Left ventricle myocardium inferior (tissue), 1 donor: ENCODE measurements at regions not wholly inside any gene's neighbourhood (a gene's known extent, or its start where the extent isn't known, plus 50 kb on each side); places are given as distances from the start of the nearest gene placed in this dataset.

Source experiments
- DNase-seq: peaks from one replicate; pipeline ENCODE4 v3.0.0-alpha.2; 2020
- H3K27ac ChIP-seq: fragments of 200-600 bp; replicated peaks from 2 replicates; pipeline ENCODE4 v1.8.0; 2021
- H3K27me3 ChIP-seq: fragments of 200-600 bp; 2 replicates; pipeline ENCODE4 v1.8.0; 2021; ENCODE audit warnings: low read depth
- H3K36me3 ChIP-seq: fragments of 200-600 bp; 2 replicates; pipeline ENCODE4 v1.8.0; 2021
- H3K4me1 ChIP-seq: fragments of 200-600 bp; 2 replicates; pipeline ENCODE4 v1.8.0; 2021
- H3K4me3 ChIP-seq: fragments of 200-600 bp; 2 replicates; pipeline ENCODE4 v1.8.0; 2021; ENCODE audit warnings: mild to moderate bottlenecking, moderate library complexity
- H3K9me3 ChIP-seq: fragments of 200-600 bp; replicated peaks from 2 replicates; pipeline ENCODE4 v1.8.0; 2021
- intact Hi-C: fragments of 100-400 bp; cut with micrococcal nuclease; formaldehyde crosslinking; loops from one replicate; pipeline ENCODE4 v1.11.0; 2022
- TF ChIP-seq, protein P1 (sequence below): fragments of 200-600 bp; IDR thresholded peaks from 2 replicates; pipeline ENCODE4 v1.8.0; 2021; ENCODE audit warnings: antibody characterized with exemption, mild to moderate bottlenecking, borderline replicate concordance
- donor health status: DM: no; HTN: yes; CAD: no; lungs with severe emphysema.

DNA sequence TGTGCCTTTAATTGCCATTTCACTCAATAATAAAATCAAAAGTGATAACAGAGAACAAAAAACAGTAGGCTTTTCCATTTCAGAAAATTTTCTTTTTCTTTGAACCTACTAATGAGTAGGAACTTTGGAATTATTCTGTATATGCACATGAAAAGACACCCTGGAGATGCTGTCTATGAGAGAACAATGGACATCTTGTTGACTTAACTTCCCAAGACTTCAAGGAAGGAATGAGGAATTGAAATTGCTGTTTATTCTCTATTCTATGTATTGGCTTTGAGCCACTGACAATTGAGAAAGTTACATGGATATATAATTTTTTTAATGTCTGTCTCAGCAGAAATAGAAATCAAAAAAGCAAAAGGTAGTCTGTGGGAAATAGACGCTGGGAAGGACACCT is 98.6 kb upstream of the PCSK2 start:
- Histone ChIP-seq H3K36me3 (no peaks in the 10 kb centered on the region), H3K4me3 (no peak overlapping the region), H3K27me3 (no peaks in the 10 kb centered on the region), H3K9me3 (peaks cover 9% of the 10 kb centered on the region), H3K27ac (no peak overlapping the region), H3K4me1 (no peaks in the 10 kb centered on the region)
- DNase-seq: no peak
- TF ChIP-seq, protein P1, sequence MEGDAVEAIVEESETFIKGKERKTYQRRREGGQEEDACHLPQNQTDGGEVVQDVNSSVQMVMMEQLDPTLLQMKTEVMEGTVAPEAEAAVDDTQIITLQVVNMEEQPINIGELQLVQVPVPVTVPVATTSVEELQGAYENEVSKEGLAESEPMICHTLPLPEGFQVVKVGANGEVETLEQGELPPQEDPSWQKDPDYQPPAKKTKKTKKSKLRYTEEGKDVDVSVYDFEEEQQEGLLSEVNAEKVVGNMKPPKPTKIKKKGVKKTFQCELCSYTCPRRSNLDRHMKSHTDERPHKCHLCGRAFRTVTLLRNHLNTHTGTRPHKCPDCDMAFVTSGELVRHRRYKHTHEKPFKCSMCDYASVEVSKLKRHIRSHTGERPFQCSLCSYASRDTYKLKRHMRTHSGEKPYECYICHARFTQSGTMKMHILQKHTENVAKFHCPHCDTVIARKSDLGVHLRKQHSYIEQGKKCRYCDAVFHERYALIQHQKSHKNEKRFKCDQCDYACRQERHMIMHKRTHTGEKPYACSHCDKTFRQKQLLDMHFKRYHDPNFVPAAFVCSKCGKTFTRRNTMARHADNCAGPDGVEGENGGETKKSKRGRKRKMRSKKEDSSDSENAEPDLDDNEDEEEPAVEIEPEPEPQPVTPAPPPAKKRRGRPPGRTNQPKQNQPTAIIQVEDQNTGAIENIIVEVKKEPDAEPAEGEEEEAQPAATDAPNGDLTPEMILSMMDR: no peak
- intact Hi-C loops: no loop called here

DNA sequence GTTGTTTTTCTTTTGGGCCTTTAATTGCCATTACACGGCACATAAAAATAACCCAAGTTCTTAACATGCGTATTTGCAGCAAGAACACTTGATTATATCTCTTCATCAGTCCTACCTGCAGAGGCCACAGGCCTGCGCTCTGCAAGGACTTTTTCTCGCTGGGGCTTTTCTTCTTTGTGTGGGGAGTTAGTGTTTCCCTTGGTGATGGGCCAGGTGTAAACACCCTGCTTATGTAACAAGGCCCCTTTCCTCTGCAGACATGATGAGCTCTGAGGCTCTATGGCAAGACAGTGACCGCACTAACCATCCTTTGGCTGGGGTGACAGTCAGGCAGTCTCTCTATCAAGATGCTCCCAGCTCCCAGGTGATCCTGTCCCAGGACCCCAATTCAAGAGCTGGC is 97.8 kb upstream of the PCSK2 start:
- intact Hi-C loops: no loop called here
- Histone ChIP-seq H3K27me3 (no peaks in the 10 kb centered on the region), H3K9me3 (peaks cover 9% of the 10 kb centered on the region), H3K4me3 (no peak overlapping the region), H3K4me1 (no peaks in the 10 kb centered on the region), H3K36me3 (no peaks in the 10 kb centered on the region), H3K27ac (no peak overlapping the region)
- DNase-seq: no peak
- TF ChIP-seq, protein P1: no peak

DNA sequence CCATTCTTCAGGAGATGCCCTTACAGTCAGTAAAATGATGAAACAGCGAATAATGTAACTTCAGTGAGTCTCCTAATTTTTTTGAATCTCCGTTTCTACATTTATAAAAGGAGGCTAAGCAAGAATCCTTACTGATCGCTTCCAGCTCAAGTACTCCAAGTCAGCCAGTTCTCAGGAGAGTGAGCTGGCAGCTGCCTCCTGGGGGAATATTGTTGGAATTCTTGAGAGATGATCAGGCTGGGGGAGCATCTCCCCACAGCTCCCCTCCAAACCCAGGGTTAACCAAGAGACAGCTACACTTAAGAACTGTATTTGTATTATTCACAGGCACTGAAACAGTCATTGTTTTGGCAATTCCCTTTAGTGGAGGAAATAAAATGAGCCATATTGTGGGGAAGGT is 89.1 kb upstream of the PCSK2 start:
- Histone ChIP-seq H3K9me3 (peaks cover 16% of the 10 kb centered on the region), H3K27ac (no peak overlapping the region), H3K36me3 (no peaks in the 10 kb centered on the region), H3K27me3 (no peaks in the 10 kb centered on the region), H3K4me1 (no peaks in the 10 kb centered on the region), H3K4me3 (no peak overlapping the region)
- intact Hi-C loops: no loop called here
- DNase-seq: no peak
- TF ChIP-seq, protein P1: no peak

DNA sequence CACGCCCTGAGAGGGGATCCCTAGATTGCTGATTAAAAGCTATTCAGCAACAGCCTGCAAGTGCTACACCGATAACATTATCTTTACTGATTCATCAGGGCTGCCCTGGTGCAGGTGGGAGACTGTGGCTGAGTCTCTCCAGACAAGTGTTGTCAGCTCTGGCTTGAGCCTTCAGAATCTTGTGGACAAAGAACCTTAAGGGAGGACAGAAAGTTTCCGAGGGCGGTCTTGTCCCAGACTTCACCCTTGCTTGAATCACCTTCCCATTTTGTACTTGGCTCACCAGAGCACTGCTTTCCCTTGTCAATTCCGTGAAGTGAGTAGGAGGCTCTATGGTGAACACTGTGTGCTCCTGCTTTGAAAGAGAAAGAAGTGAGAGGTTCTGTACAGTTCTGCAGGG is 88.6 kb upstream of the PCSK2 start:
- intact Hi-C loops: no loop called here
- Histone ChIP-seq H3K27me3 (no peaks in the 10 kb centered on the region), H3K27ac (no peak overlapping the region), H3K4me1 (no peaks in the 10 kb centered on the region), H3K4me3 (no peak overlapping the region), H3K9me3 (peaks cover 16% of the 10 kb centered on the region), H3K36me3 (no peaks in the 10 kb centered on the region)
- DNase-seq: no peak
- TF ChIP-seq, protein P1: no peak

DNA sequence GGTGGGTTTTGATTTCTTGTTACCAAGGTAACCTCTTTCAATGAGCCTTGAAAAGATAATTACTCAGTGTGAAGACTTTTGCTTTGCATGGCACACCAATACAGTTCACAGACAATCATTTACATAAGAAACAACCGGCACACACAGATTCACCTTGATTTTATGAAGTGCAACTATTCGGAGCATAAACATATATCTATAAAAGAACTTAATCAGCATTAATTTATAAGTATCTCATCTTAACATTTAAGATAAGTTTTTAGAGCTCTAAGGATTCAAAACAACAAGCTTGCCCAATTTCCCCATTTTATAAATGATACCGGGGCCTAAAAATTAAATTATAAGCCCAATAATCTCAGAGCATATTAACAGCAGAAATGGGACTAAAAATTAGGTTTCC is 85.9 kb upstream of the PCSK2 start:
- no peaks in the 10 kb centered on the region for H3K4me1 ChIP-seq
- intact Hi-C loops: no loop called here
- no peaks in the 10 kb centered on the region for H3K27me3 ChIP-seq
- no peak overlapping the region for H3K27ac ChIP-seq
- H3K9me3 ChIP-seq: peaks cover 16% of the 10 kb centered on the region
- TF ChIP-seq, protein P1: no peak
- no peaks in the 10 kb centered on the region for H3K36me3 ChIP-seq
- H3K4me3 ChIP-seq: no peak overlapping the region
- no peak for DNase-seq

DNA sequence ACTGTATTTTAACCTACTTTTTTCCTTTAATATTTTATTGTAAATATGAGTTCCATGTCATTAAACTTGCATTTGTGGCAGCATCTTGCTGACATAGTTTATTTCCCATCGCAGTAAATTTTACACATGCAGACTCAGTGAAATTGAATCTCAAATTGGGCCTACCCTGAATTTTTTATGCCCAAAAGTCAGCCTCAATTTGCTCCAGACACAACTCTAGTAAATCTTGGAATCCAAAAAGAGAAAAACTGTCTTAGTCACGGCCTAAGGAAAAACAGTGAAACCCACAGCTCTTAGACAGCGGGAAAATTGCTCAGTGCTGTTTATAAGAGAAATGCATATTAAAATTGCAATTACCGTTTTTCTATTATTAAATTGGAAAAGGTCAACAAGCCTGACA is 85.3 kb upstream of the PCSK2 start:
- TF ChIP-seq, protein P1: no peak

More for the DNA sequence above, 85.3 kb upstream of the PCSK2 start:
- H3K4me3 ChIP-seq: no peak overlapping the region
- H3K36me3 ChIP-seq: no peaks in the 10 kb centered on the region
- peaks cover 22% of the 10 kb centered on the region for H3K9me3 ChIP-seq
- H3K27ac ChIP-seq: no peak overlapping the region
- no peaks in the 10 kb centered on the region for H3K4me1 ChIP-seq
- DNase-seq: no peak
- intact Hi-C loops: no loop called here
- no peaks in the 10 kb centered on the region for H3K27me3 ChIP-seq
